HPDE6-E6E7 (cell line): ENCODE measurements at regions not wholly inside any gene's neighbourhood (a gene's known extent, or its start where the extent isn't known, plus 50 kb on each side); places are given as distances from the start of the nearest gene placed in this dataset.

Source experiments
- DNase-seq: peaks from one replicate; pipeline ENCODE4 v3.0.0; 2011; ENCODE audit warnings: missing footprints; ENCODE audit errors: extremely low spot score

DNA sequence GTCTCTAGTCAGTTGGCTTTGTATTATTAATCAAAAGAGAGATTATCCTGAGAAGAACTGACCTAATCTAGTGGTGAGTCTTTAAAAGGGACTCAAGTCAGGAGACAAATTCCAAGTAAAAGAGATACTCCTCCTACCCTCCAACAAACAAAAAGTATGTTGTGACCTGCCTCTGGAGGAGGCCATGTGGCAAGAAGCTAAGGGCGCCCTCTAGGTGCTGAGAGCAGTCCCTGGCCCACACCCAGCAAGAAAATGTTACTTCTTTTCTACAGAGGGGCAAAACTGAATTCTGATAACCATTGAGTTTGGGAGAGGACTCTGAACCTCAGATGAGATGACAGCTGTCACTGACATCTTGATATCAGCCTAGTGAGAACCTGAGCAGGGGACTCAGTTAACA lies 953.6 kb upstream of the AGA start:
- no peak for DNase-seq

DNA sequence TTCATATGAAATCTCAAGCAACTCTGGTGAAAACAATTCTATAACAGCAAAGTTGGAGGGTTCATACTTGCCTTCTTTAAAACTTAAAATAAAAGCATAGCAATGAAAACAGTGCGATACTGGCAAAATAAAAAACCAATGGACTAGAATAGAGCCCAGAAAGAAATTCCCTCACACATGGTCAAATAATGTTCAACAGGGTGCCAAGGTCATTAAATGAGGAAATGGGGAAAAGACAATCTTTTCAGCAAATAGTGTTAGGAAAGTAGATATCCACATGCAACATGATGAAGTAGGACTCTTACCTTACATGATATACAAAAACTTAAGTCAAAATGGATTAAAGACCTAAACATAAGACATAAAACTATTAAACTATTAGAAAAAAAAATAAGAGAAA lies 970.2 kb upstream of the AGA start:
- no peak for DNase-seq

- no peak for DNase-seq
Measured at GRCh38 chr4:178414042-178414441, 971.8 kb upstream of the AGA start.

GRCh38 chr4:178414881-178415446 lies 972.7 kb upstream of the AGA start:
- DNase-seq: no peak

- DNase-seq: no peak
Measured at GRCh38 chr4:178415925-178416324, 973.7 kb upstream of the AGA start.

- no peak for DNase-seq
Measured at GRCh38 chr4:178423366-178423765, 981.1 kb upstream of the AGA start.

DNA sequence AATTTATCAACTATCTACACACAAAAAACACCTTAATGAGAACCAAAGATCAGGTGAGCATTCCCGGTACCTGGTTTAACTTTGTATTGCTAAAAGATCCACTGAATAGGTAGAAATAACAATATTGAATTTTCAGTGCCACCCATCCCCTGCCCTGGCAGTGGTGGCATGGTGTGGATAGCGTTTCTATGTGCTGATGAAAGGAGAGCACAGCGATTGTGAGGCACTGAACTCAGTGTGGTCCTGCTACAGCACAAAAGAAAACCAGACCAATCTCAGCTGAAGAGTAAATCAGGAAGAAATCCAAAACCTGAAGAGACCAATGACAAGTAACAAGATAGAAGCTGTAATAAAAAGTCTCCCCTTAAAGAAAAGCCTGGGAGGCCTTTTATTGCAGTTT lies 984.6 kb upstream of the AGA start:
- DNase-seq: no peak

DNA sequence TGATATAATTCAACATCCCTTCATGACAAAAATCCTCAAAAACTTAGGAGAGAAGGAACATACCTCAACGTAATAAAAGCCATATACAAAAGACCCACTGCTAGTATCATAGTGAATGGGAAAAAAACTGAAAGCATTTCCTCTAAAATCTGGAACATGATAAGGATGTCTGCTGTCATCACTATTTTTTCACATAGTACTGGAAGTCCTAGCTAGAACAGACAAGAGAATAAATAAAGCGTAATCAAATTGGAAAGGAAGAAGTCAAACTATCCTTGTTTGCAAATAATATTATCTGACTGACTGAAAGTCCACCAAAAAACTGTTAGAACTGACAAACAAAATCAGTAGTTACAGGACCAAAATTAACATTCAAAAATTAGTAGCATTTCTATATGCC lies 985.4 kb upstream of the AGA start:
- DNase-seq: no peak

- DNase-seq: no peak
Measured at GRCh38 chr4:178448372-178449035, 1006.3 kb upstream of the AGA start.

GRCh38 chr4:178450614-178451013 lies 1008.4 kb upstream of the AGA start:
- no peak for DNase-seq

- DNase-seq: no peak
Measured at GRCh38 chr4:178453057-178453456, 1010.8 kb upstream of the AGA start.

DNA sequence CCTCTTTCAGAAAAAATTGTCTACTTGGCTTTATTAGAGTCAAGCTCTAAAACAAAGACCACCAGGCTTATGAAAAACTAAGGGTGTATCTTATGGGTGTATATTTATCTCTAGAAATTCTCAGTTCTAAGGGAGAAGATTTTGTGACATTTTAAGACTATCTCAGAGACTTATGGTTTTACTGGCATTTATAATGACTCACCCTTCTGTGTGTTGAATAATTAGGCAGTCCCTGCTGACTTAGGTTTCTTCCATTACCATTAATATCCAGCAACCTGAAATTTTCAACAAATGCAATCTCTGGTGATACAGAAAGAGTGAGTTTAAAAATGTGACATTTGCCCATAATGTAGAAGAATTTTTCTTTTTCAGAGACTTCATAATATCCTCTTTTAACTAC lies 1015.0 kb upstream of the AGA start:
- no peak for DNase-seq

DNA sequence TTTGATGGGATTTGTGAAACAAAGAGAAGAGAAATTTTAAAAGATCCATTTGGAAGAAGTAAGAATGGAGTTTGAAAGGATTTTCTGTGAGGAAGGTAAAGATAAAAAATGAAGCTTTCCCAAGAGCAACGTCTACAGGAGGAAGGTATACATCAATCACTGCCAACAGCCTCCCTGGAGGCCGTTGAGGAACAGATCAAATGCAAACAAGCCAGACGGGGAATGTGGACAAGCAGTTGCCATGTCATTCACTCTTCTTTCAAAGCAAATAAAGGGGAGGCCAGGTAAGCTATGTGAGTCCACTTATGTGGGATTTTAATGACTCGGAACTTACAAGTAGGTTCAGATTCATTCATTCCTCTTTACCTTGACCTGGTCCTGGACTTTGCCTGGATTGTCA lies 1020.5 kb upstream of the AGA start:
- no peak for DNase-seq

DNA sequence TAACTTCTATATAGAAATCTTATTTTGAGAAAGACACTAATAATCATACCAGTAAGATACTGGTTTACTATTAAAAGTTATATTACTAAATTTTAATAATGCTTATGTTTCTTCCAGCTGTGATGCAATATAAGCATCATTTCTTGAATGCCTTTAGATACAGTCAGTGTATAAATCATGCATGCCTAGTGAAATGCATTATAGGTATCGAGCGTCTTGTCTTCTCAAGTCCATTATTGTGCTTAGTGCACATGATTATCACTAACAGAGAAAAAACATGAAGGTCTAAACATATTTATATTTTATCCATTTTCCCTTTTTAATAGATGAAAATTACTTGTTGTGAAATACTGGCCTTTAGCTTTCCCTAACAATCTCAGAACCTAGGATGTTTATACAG lies 1021.5 kb upstream of the AGA start:
- no peak for DNase-seq

DNA sequence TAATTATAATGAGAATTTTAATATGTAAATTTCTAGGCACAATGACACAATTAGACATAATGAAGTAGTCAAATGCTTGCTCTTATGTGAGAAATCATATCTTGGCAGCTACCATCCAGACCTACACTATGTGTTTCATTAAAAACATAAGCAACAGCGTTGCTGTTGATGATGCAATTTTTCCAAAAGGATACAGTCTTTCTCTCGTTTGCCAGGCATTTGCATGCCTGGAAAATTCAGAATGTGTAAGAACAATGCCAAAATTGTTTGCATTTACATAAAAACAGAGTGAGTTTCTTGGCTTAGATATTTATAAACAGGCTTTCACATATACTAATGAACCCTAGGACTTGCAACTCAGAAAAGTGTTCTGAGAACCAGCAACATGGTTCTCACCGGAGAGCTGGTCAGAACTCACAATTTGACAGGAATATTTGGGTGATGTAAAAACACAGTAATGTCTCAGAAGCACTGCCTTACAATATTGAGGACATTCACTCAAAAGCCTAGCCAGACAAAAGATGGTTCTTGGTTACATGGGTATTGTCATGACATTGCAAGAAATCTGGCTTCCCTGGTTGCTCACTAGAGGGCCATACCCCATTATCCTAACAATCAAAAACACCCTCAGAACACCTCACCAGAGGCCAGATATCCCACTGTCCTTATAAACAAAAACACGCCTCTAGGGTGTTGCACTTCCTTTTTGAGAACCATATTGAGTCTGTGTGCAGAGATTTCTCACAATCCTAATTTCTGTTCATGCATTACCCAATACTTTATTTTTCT lies 1029.0 kb upstream of the AGA start:
- DNase-seq: no peak

- DNase-seq: no peak
Measured at GRCh38 chr4:178471994-178472393, 1029.8 kb upstream of the AGA start.

- no peak for DNase-seq
Measured at GRCh38 chr4:178480105-178480504, 1037.9 kb upstream of the AGA start.

GRCh38 chr4:178480881-178481280 lies 1038.6 kb upstream of the AGA start:
- no peak for DNase-seq

DNA sequence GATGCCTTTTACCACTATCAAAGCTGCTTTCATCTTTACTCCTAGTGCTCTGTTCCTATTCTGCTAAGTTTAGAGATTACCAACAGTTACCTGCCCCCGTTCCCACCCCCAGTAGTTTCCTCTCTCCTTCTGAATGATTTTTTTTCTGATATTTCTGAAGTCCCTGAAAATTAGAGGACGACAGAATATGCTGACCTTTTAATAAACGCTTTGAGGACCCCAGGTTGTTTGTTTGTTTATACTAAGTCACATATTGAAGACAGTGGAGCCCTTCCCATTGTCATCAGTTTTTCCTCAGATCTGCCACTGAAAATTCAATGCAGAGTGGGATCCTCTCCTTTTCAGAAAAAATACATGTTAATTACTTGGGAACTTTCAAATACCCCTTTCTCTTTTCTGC lies 1039.3 kb upstream of the AGA start:
- DNase-seq: no peak

- DNase-seq: no peak
Measured at GRCh38 chr4:178523038-178523437, 1080.8 kb upstream of the AGA start.

DNA sequence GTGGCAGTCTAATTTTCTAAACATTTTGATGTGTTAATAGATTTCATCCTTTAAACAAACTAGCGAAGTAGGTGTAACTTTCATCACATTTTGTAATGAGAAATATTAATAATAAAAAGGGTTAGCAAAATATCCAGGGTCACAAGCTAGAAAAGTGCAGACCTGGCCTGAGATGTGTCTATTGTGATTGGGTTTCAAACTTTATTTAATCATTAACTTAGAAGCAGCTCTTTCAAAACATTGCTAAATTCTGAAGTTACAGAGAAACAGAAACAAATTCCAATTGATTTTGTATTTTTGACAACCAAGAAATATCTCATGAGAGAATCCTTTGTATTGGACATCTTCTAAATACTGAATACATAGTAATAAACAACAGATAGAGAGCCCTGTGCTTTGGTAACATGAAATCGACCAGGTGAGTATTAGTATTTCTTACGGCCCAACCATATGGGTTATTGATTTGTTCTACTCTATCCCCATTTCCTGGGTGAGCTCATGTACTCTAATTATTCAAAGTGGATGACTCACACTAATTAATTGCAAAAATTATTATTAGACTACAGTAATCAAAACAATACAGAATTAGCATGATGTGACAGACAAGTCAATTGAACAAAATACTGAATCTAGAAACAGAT lies 1093.8 kb upstream of the AGA start:
- DNase-seq: no peak

GRCh38 chr4:178553201-178553600 lies 1111.0 kb upstream of the AGA start:
- no peak for DNase-seq

- no peak for DNase-seq
Measured at GRCh38 chr4:178554352-178554751, 1112.1 kb upstream of the AGA start.
